DND-41 (cell line): ENCODE measurements at regions not wholly inside any gene's neighbourhood (a gene's known extent, or its start where the extent isn't known, plus 50 kb on each side); places are given as distances from the start of the nearest gene placed in this dataset.

ENCODE experiments used
- CTCF ChIP-seq: IDR thresholded peaks from 2 replicates; pipeline ENCODE4 v1.5.1; 2012; ENCODE audit warnings: borderline replicate concordance, low read length, moderate library complexity, mild to moderate bottlenecking; ENCODE audit not compliant: poor library complexity, severe bottlenecking; ENCODE audit errors: extremely low read depth
- EZH2 ChIP-seq: IDR thresholded peaks from 3 replicates; pipeline ENCODE4 v1.6.1; 2012; ENCODE audit warnings: borderline replicate concordance, low read depth, mild to moderate bottlenecking, moderate library complexity, low read length, inconsistent platforms; ENCODE audit not compliant: severe bottlenecking

- TF ChIP-seq CTCF (no peak), EZH2 (no peak)
Measured at GRCh38 chr5:118088448-118088847, 899.9 kb downstream of the DTWD2 start.
